CD14-positive monocyte (primary cell): ENCODE measurements at regions not wholly inside any gene's neighbourhood (a gene's known extent, or its start where the extent isn't known, plus 50 kb on each side); places are given as distances from the start of the nearest gene placed in this dataset.

Experiments used
- DNase-seq, 3 donors: peaks; one replicate each; pipeline ENCODE4 v3.0.0-alpha.2; 2011 to 2022
- H2AFZ ChIP-seq: 2 replicates; pipeline ENCODE4 v1.6.0; 2012; ENCODE audit warnings: mild to moderate bottlenecking, low read depth, low read length, inconsistent platforms; ENCODE audit not compliant: insufficient read depth, poor library complexity, severe bottlenecking
- H3K27ac ChIP-seq, 2 donors: 1 replicate in 1 of 2; 2 replicates in 1 of 2; pipeline ENCODE4 v1.5.1; 2012 to 2013; ENCODE audit warnings: low read length in 2 of 2, control low read depth in 1 of 2, inconsistent platforms in 1 of 2, low read depth in 1 of 2, mild to moderate bottlenecking in 1 of 2
- H3K27me3 ChIP-seq, 2 donors: one replicate each; pipeline versions ENCODE4 v1.6.0 to v1.6.1; 2011 to 2013; ENCODE audit warnings: low read length in 2 of 2; ENCODE audit not compliant: control insufficient read depth in 2 of 2, insufficient read depth in 2 of 2
- H3K36me3 ChIP-seq, 2 donors: replicated peaks in 1 of 2; 1 replicate in 1 of 2; 2 replicates in 1 of 2; pipeline versions ENCODE4 v1.5.1 to v1.6.1; 2012 to 2013; ENCODE audit warnings: low read length in 2 of 2, control low read depth in 1 of 2, inconsistent platforms in 1 of 2, mild to moderate bottlenecking in 1 of 2; ENCODE audit not compliant: insufficient read depth in 2 of 2, control insufficient read depth in 1 of 2
- H3K4me1 ChIP-seq, 2 donors: 1 replicate in 1 of 2; 2 replicates in 1 of 2; pipeline versions ENCODE4 v1.5.1 to v1.6.1; 2012 to 2013; ENCODE audit warnings: low read length in 2 of 2, control low read depth in 1 of 2, inconsistent platforms in 1 of 2, mild to moderate bottlenecking in 1 of 2, moderate library complexity in 1 of 2; ENCODE audit not compliant: insufficient read depth in 2 of 2, control insufficient read depth in 1 of 2
- H3K4me2 ChIP-seq: replicated peaks from 2 replicates; pipeline ENCODE3; 2012; ENCODE audit warnings: low read length, moderate library complexity, mild to moderate bottlenecking; ENCODE audit not compliant: poor library complexity, severe bottlenecking; ENCODE audit errors: extremely low read depth
- H3K4me3 ChIP-seq, 3 experiments: fragments of 200-600 bp in 1 of 3; sonication (generic) in 1 of 3; replicated peaks in 1 of 3; 1 replicate in 2 of 3; 2 replicates in 1 of 3; pipeline ENCODE4 v1.5.1; 2011 to 2013; ENCODE audit warnings: low read length in 3 of 3, mild to moderate bottlenecking in 3 of 3, control low read depth in 2 of 3, low read depth in 2 of 3, inconsistent platforms in 1 of 3, moderate library complexity in 1 of 3
- H3K79me2 ChIP-seq: 2 replicates; pipeline ENCODE4 v1.6.0; 2012; ENCODE audit warnings: mild to moderate bottlenecking, control low read depth, inconsistent platforms, low read length, moderate library complexity; ENCODE audit not compliant: insufficient read depth
- H3K9ac ChIP-seq: 2 replicates; pipeline ENCODE4 v1.6.0; 2017; ENCODE audit warnings: low read length, mild to moderate bottlenecking; ENCODE audit not compliant: insufficient read depth, poor library complexity, severe bottlenecking
- H3K9me3 ChIP-seq, 2 donors: replicated peaks in 1 of 2; 1 replicate in 1 of 2; 2 replicates in 1 of 2; pipeline versions ENCODE4 v1.5.1 to v1.6.1; 2012 to 2013; ENCODE audit warnings: low read length in 2 of 2, control low read depth in 1 of 2; ENCODE audit not compliant: control insufficient read depth in 1 of 2, insufficient read depth in 1 of 2
- H4K20me1 ChIP-seq: 2 replicates; pipeline ENCODE4 v1.6.0; 2012; ENCODE audit warnings: mild to moderate bottlenecking, low read length, control low read depth, moderate library complexity; ENCODE audit not compliant: insufficient read depth
- H3K27ac Mint-ChIP-seq, 7 donors: one replicate each; pipeline ENCODE4 v1.8.0; 2020; ENCODE audit warnings: mild to moderate bottlenecking in 7 of 7, mixed read lengths in 7 of 7, moderate library complexity in 6 of 7, inconsistent platforms in 2 of 7
- H3K27me3 Mint-ChIP-seq, 3 donors: one replicate each; pipeline ENCODE4 v1.8.0; 2021 to 2022; ENCODE audit warnings: low read depth in 3 of 3, mild to moderate bottlenecking in 3 of 3, mixed read lengths in 3 of 3, moderate library complexity in 3 of 3, inconsistent platforms in 1 of 3
- H3K36me3 Mint-ChIP-seq, 2 donors: one replicate each; pipeline ENCODE4 v1.8.0; 2020; ENCODE audit warnings: mixed read lengths in 2 of 2, inconsistent platforms in 1 of 2, mild to moderate bottlenecking in 1 of 2
- H3K4me1 Mint-ChIP-seq: one replicate; pipeline ENCODE4 v1.8.0; 2020; ENCODE audit warnings: mild to moderate bottlenecking, mixed read lengths
- H3K4me3 Mint-ChIP-seq, 2 donors: one replicate each; pipeline ENCODE4 v1.8.0; 2020; ENCODE audit warnings: mild to moderate bottlenecking in 2 of 2, mixed read lengths in 2 of 2, moderate library complexity in 1 of 2
- H3K9me3 Mint-ChIP-seq, 7 donors: one replicate each; pipeline ENCODE4 v1.8.0; 2020 to 2022; ENCODE audit warnings: mixed read lengths in 7 of 7, mild to moderate bottlenecking in 6 of 7, moderate library complexity in 6 of 7, inconsistent platforms in 2 of 7
- WGBS: methylation state at CpG from one replicate; pipeline ENCODE4 v1.1.5; 2013; ENCODE audit warnings: missing lambda C conversion rate; ENCODE audit not compliant: insufficient coverage; 5-methylcytosine and 5-hydroxymethylcytosine counted together
- intact Hi-C, 2 donors: fragments of 100-400 bp; cut with micrococcal nuclease; formaldehyde crosslinking; loops; one replicate each; pipeline versions ENCODE4 v1.15.0 to v1.15.1; 2023
- TF ChIP-seq, protein P1 (sequence below): fragments of 200-600 bp; IDR thresholded peaks from one replicate; pipeline ENCODE4 v1.8.0; 2022; ENCODE audit warnings: antibody characterized with exemption, mild to moderate bottlenecking

DNA sequence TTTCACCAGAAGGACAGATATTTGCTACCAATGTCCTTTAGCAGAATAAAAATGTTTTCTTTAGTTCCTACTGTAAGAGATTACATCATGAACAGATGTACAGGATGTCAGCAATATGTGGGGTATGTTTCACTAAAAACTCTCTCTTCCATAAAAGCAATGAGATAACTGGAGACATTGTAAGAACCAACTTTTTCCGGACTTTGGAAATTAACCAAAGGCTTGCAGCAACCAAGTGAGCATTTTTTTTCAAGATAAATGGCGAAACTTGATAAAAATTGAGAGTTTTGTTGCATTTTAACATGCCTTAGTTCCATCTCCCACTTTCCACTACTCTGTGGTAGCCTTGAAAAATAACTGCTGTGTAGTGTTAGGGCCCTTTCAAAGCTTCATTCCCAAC, 429.8 kb upstream of the CDH2 start:
- Mint-ChIP-seq H3K9me3 (peaks cover 0 to 14% (median 2%) of the 10 kb centered on the region in 7 donors), H3K36me3 (no peaks in the 10 kb centered on the region), H3K27ac (no peak overlapping the region), H3K27me3 (no peaks in the 10 kb centered on the region), H3K4me1 (no peaks in the 10 kb centered on the region), H3K4me3 (no peak overlapping the region)
- H3K79me2 ChIP-seq = no peaks in the 10 kb centered on the region
- TF ChIP-seq, protein P1, sequence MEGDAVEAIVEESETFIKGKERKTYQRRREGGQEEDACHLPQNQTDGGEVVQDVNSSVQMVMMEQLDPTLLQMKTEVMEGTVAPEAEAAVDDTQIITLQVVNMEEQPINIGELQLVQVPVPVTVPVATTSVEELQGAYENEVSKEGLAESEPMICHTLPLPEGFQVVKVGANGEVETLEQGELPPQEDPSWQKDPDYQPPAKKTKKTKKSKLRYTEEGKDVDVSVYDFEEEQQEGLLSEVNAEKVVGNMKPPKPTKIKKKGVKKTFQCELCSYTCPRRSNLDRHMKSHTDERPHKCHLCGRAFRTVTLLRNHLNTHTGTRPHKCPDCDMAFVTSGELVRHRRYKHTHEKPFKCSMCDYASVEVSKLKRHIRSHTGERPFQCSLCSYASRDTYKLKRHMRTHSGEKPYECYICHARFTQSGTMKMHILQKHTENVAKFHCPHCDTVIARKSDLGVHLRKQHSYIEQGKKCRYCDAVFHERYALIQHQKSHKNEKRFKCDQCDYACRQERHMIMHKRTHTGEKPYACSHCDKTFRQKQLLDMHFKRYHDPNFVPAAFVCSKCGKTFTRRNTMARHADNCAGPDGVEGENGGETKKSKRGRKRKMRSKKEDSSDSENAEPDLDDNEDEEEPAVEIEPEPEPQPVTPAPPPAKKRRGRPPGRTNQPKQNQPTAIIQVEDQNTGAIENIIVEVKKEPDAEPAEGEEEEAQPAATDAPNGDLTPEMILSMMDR = no peak
- no peaks in the 10 kb centered on the region for H3K36me3 ChIP-seq
- no peak overlapping the region for H3K4me2 ChIP-seq
- H3K9ac ChIP-seq = no peak overlapping the region
- intact Hi-C loops = no loop called here
- H3K9me3 ChIP-seq = peaks cover 13% of the 10 kb centered on the region in 2 donors
- H3K4me3 ChIP-seq = no peak overlapping the region
- no peaks in the 10 kb centered on the region for H4K20me1 ChIP-seq
- no peaks in the 10 kb centered on the region for H3K4me1 ChIP-seq
- WGBS = no CpG with 5 or more reads among the region's 2 CpGs
- no peaks in the 10 kb centered on the region for H3K27me3 ChIP-seq
- no peak overlapping the region for H3K27ac ChIP-seq
- H2AFZ ChIP-seq = no peak overlapping the region
- DNase-seq = no peak

DNA sequence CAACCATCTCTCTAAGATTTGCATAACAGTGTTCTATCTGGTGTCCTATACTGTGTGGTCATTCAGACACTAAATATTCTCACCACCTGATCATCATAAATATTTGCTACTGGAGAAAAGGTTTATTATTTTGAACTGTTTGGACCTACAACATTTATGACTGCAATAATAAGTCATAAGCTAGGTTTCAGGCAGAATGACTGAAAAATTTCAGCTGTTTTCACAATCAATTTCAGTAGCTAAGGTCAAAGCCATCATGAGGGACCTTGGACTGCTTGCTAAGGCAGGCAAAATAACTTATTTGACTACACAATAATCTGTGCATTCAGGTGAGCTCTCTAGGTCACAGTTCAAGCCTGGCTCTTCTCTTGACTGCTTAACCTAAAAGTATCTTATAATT, 425.5 kb upstream of the CDH2 start:
- no peak for DNase-seq
- intact Hi-C loops = no loop called here
- Mint-ChIP-seq H3K36me3 (no peaks in the 10 kb centered on the region), H3K9me3 (peaks cover 0 to 13% (median 6%) of the 10 kb centered on the region in 7 donors), H3K4me3 (no peak overlapping the region), H3K27me3 (no peaks in the 10 kb centered on the region), H3K27ac (no peak overlapping the region), H3K4me1 (no peaks in the 10 kb centered on the region)
- Histone ChIP-seq H3K4me3 (no peak overlapping the region), H3K36me3 (no peaks in the 10 kb centered on the region), H4K20me1 (no peaks in the 10 kb centered on the region), H2AFZ (no peak overlapping the region), H3K27me3 (no peaks in the 10 kb centered on the region), H3K9me3 (peaks cover 1 to 3% of the 10 kb centered on the region in 2 donors), H3K27ac (no peak overlapping the region), H3K9ac (no peak overlapping the region), H3K4me1 (no peaks in the 10 kb centered on the region), H3K4me2 (no peak overlapping the region), H3K79me2 (no peaks in the 10 kb centered on the region)
- TF ChIP-seq, protein P1 = no peak
